Hepatic stellate cell (primary cell): ENCODE measurements at regions not wholly inside any gene's neighbourhood (a gene's known extent, or its start where the extent isn't known, plus 50 kb on each side); places are given as distances from the start of the nearest gene placed in this dataset.

ENCODE experiments used
- DNase-seq: peaks from one replicate; pipeline ENCODE4 v3.0.0; 2011; ENCODE audit warnings: low spot score

DNA sequence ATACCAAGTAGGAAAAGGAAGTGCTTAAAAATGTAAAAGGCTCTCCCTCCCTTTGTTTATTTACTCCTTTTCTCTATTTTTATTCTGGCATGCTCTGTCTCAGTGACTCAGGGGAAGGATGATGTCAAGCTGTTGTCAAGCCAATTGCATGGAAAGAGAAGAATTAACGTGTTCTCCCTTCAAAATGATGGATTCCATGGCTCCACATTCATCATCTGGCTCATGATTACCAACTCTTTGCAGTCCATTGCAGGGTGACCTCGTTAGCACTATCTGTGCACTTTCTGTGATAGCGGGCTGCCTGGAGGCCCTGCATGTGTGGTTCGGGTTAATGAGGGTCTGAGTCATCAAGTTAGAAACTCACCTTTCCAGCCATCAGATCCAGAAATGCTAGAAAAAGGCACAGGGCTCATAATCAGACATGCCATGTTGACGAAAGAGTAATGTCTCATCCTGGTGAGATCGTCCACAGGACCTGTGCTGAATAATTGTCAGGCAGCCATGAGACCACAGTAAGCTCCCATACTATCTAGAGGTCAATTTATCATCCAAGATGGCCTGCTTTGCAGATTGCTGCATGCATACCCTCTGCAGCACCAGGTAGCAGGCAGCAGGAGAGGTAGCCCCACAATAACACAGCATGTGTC, 79.2 kb upstream of the BTG1 start:
- peak; percentile 59 for DNase-seq

DNA sequence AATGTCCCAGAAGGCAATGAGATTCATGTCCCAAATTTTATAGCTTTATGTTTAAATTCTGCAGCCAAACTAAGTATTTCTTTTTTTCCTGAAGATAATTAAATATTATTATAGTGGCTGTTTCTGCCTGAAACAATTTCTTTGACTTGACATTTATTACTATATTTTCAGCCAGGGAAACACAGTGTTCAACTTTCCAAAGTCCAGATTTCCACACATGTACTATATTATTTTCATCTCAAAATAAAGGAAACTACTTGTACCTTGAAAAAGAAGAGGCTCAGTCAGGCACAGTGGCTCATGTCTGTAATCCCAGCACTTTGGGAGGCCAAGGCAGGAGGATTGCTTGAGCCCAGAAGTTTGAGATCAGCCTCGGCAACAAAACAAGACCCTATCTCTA, 77.8 kb upstream of the BTG1 start:
- no peak for DNase-seq

DNA sequence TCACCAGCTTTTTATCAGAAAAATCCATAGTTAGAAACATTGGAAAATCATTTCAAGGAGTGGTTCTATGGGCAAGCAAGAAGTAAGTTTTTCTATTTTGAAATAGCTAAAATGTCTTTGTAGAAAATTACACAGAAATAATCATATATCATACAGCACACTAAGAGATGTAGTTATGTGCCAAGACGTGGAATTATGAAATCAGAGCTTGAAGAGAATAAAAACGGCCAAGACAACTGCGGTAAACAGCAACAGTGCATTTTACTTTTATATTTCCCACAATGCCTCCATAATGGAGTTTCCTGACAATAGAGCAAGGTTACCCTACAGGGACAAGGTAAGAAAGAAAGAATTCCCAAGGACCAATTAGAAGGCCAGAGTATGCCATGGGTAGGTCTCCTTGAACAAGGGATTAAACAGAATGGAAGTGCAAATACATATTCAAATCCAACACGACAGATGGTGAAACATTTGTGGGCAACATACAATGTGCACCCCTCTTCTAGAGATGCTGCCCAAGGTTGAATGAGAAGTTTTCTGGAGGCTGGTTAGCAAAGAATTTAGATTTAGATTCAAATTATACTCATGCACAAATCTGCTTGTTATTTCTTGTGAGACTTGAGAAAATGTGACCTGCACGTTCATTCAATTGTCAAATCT, 76.1 kb upstream of the BTG1 start:
- no peak for DNase-seq

DNA sequence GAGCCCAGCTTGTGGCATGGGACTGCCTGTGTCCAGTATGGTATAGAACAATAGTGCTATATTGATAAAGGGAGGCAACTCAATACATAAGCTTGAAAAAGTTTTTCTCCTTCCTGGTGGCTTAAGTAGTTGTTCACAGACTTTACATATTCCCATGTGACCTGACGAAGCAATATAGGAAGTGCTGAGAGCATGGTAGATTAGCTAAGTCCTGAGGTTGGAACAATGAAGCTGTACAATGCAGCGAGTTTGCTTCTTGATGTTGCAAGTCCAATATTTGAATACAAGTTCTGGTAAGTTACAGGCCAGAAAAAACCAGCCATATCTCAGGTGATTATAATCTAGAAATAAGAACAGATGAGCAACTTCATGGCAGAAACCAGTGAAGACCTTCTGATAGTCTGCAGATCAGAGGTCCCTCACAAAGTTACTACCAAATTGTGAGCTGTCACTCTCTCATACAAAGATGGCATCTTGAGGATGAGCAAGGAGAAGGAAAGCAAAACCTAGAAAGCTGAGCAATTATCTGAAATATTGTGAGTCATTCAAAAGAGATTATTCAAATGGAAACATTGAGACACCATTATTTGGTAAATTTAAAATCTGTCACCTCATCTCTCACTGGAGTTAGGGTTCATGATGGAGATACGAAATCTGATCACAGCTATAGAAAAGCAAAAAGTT, 72.9 kb upstream of the BTG1 start:
- no peak for DNase-seq

DNA sequence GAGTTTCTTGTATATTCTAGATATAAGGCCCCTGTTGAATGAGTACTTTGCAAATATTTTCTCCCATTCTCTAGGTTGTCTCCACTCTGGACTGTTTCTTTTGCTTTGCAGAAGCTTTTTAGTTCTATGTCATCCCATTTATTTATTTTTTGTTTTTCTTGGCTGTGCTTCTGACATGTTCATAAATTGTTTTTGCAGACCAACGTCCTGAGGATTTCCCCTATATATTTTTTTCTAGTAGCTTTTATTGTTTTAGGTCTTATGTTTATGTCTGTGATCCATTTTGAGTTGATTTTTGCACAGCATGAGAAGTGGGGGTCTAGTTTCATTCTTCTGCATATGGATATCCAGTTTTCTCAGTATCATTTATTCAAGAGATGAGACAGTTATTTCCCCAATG, 70.4 kb upstream of the BTG1 start:
- DNase-seq, result no peak

DNA sequence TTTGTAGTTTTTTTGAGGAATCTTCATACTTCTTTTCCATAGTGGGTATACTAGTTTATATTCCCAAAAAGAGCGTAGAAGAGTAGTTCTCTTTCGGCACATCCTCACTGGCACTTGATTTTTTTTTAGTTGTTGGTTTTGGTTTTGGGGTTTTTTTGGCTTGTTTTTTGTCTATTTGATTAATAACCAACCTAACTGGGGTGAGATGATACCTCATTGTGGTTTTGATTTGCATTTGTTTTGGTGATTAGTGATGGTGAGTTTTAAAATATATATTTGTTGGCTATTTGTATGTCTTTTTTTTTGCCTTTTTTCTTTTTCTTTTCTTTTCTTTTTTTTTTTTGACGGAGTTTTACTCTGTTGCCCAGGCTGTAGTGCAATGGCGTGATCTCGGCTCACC, 69.7 kb upstream of the BTG1 start:
- no peak for DNase-seq

DNA sequence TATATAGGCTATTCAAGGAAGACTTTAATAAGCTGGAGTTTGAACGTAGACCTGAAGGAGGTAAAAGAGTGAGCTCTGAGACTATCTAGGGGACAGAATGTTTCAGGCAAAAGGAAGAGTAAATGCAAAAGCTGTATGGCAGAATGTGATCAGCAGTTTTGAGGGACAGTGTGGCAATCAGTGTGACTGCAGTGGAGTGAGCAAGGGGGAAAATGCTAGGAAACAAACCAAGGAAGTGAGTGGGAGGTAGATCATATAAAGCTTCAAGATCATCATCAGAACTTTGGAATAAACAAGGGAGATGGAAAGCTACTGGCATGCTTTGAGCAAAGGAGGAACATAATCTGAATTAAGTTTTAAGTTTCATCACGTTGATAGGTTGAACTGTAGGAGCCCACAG, 67.5 kb upstream of the BTG1 start:
- no peak for DNase-seq

DNA sequence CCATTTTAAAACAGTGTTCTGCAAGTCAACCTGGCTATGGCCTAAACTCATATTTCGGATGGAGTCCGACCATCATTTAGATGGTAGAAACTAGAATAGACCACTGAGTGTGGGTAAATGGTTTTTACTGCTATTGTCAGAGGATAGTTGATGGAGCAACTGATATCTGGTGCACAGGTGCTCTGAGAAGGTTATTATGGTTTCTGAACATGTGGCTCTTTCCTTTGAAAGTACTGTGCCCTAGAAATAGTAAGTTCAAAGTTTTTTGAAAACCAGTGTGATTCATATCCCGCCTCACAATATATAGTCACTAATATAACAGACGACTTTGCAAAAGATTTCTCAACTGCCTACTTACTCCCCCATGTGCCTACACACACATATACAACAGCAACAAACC, 64.4 kb upstream of the BTG1 start:
- DNase-seq, result no peak

DNA sequence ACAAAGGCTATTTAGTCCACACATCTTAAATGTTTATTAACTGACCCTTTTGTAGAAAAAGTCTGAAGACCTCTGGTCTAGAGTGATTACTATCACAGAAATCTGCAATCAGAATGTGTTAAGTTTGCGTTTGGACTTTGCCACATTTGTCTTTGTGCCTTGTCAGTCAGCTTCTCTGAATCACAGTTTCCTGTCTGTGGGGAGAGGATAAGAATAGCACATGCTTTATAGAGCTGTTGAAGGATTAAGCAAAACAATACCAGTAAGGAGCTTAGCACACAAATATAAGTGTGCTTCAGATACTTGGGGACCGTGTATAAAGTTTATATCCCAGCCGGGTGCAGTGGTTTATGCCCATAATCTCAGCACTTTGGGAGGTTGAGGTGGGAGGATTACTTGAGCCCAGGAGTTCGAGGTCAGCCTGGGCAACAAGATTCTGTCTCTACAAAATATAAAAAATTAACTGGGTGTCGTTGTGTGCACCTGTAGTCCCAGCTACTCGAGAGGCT, 63.0 kb upstream of the BTG1 start:
- DNase-seq, result peak; percentile 16

DNA sequence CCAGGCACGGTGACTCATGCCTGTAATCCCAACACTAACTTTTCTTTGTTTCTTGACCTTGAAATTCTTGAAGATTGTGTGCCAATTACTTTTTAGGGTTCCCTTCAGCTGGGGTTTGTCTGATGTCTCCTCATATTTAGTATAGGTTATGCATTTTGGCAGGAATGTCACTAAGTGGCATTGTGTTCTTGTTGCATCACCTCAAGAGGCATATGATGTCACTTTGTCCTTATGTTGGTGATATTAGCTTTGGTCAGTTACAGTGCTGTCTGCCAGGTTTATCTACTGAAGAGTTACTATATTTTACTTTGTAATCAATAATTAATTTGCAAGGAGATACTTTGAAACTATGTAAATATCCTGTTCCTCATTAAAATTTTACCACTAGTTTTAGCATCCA, 61.0 kb upstream of the BTG1 start:
- no peak for DNase-seq

DNA sequence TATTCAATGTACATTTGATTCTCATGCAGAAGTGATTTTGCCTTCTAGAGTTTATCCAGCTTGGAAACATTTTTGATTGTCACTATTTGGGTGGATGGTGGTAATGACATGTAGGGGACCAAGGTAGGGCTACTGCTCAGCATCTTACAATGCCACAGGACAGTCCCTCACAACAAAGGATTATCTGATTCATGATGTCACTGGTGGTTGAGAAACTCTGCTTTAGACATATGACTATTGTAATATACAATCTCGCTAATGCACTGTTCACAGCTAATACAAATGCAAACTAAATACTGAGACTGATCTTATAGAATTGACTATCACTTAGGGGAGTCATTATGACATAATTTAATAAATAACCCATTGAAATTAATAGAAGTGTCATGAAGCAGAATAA, 60.4 kb upstream of the BTG1 start:
- no peak for DNase-seq

DNA sequence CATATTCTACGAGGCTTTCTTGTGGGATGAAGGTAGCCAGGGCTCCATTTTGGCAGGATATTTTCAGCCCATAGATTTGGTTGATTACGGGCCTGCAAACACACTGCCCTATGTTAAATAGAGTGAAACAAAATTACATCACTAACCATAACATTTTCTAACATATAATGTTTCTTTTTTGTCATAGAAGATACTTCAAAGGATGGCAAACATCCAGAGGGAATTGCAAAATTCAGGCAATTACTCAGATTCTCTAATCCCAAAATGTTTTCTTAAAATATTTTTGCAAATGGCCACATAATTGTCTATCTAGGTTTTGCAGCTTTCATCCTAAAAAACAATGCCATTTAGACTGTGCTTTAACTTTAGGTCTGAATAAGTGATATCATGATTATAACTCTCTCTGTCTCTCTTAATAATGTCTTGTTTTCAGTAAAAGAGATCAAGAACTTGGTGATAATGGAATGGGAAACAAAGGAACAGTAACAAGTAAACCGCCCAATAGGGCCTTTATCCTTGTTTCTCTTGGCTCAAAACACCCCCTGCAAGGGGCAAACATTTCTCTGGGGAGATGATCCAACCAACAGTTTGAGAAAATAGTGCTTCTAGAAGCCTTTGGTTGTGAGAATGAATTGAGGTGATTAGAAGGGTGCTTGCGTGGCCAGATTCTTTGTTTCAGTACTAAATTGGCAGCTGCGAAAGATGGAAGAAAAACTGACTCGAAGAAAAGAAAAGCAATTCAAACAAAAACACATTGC, 54.4 kb upstream of the BTG1 start:
- no peak for DNase-seq

DNA sequence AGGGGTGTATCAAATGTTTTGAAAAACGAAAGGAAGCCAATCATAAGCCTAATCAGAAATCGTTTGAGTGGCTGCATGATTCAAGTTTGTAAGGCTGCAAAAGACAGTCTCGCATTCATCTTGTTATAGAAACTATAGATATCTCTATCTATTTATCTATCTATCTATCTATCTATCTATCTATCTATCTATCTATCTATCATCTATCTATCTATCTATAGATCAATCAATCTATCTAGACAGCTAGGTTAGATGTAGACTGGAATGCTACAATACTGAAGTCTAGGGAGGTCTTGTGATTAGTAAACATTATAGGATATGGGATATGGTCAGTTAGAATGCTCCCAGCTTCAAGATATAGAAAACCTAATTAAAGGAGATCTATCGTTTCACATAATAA, 52.2 kb upstream of the BTG1 start:
- DNase-seq, result no peak

DNA sequence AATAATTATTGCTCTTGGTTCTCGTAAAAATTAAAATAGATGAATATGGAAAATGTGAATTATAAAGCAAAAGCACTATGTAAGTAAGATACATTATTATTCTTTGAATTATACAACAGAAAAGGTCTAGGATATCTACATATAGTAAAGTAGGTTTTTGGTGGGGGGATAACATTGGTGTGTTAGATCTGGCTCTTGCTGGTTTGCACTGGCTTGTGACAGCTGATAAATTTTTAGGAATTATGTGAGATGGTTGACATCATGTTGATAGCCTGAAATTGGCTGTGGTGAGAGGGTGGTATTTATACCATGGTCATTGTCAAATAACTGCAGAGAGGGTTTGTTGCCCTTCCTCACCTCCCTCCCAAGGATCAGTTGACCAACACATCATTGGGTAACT, 50.7 kb upstream of the BTG1 start:
- DNase-seq, result no peak
